NCI-H345 treated with DMSO at 0.1 percent for 48 hours (cell line): ENCODE measurements at regions not wholly inside any gene's neighbourhood (a gene's known extent, or its start where the extent isn't known, plus 50 kb on each side); places are given as distances from the start of the nearest gene placed in this dataset.
A peak's percentile ranks its signal among the peaks of the same experiment; 100 is the strongest.
"Not testable (repeated sequence)": the region's sequence is repeated elsewhere in the genome, so short reads cannot be mapped to it uniquely, and the experiment has no call there.

Source experiments
- DNase-seq: peaks from one replicate; lab custom pipeline; 2025; ENCODE audit not compliant: unreplicated experiment; lab: John Stamatoyannopoulos, UW

DNA sequence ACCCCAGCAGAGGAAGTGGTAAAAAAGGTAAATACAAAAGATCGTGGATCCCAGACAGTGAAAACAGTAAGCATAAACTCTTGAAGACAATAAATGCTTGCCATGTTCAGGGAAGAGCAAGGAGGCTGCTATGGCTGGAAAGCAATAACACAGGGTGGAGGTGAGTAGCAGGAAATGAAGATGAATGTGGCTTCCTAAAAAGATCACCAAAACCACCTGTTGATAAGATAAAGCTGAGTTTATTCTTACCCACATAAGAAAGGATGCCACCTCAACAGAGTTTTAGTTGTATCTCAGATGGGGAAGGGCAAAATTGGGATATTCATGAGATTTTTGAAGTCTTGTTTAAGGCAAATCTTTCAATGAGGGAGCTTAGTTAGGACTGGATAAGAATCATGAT is 273.3 kb downstream of the MSX2 start:
- no peak for DNase-seq

DNA sequence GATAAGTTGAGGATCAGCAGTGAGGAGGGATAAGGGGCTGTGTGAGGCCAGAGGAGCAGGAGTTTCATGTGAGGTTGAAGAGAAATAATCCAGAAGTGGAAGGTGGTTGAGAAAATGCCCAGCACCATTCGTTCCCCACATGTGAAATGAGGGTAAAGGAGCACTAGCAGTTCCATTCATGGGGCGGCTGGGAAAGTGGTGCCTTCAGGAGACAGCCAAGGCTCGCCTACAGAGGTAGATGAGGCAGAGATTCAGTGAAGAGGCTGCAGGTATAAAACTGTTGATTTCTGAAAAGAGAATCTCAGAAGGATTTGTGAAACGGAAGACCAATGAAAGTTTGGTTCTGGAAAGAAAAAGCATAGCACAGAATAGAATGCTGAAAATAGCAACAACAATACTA is 272.6 kb downstream of the MSX2 start:
- no peak for DNase-seq

DNA sequence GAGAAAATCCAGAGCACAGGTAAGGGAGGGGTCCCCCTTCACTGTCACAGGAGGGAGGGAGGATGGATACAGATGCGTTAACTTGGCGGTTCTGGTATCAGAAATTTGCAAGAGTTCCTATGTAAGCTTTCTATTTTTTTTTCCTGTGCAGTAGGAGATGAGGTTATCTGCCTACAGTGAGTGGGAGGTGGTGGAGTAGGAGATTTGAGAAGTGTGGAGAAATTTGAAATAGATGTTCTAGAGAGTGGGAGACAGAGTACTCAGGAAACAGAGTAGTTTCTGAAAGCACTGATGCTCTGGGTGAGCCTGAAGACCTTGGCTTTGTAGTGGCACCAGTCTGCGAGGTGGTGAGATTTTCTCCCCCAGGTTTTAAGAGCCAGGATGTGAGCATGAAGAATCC is 271.4 kb downstream of the MSX2 start:
- no peak for DNase-seq

DNA sequence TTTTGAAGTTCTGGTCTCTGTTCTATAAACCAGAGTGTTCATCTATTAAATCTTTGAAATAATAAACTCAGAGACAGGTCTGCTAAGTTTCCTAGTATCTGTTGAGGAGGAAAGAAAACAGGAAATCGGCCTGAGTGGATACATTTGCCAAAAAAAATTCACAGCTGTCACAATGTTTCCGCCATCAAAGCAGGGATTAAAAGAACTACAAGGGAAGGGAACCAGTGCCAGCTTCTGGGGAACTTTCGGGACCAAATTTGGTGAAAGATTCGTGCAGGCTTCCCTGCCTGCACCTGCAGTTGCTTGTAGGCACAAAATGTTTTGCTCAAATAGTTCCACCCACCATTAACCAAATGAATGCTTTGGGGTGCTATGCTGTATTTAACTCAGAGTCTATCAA is 267.5 kb downstream of the MSX2 start:
- DNase-seq: no peak

DNA sequence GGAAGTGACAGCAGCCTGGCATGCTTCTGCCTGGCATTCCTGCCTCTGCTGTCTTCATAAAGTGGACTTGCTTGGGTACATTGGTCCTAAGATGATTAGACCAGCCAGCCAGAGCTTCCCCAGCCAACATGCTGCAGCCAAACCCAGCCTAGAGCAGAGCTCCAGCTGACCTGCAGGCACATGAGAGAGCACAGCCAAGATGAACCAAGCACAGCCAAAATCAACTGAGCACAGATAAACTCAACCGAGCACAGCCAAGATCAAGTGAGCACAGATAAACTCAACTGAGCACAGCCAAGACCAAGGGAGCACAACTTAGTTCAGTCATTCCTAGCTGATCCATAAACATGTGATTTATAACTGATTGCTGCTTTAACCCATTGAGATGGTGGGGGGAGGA is 266.5 kb downstream of the MSX2 start:
- DNase-seq: no peak

DNA sequence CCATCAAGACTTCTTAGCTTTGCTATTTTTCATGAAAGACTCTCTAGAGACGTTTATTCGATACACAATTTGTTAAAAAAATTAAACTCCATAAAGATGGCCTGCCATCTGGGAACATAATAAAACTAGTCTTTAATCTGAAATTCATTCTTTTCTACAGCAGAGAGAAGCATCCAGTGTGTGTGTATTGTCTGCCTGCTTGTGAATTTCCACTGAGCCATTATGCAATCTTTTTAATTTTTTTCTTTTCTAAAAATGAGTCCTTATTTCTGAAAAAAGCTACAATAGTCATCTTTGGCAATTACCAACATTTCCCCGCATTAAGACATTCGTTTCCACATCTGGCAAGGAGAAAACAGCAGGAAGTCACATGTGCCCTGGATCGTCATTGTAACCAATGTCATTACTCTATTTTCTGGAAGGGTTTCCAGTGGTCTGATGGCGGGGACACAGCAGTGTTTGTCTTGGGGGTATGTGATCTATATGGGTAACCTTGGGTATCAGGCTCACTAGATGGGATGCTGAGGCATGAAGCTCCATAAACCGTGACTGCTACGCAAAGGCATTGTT is 263.1 kb downstream of the MSX2 start:
- no peak for DNase-seq

DNA sequence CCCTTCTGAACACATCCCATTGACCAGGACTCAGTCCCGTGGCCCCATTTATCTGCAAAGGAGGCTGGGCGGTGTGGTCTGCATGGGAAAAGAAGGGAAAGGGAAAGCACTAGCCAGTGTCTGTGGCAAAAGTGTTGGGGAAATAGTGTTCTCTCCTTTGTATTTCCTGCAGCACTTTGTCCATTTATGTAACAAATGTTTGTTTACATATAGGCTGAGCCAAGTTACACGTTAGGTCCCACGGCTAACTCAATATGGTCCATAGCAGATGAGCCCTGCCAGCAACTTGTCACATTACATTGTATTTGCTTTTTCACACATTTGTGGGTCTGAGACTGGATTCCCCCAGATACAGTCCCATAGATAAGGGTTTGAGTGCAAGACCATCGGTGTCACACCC is 260.5 kb downstream of the MSX2 start:
- no peak for DNase-seq

DNA sequence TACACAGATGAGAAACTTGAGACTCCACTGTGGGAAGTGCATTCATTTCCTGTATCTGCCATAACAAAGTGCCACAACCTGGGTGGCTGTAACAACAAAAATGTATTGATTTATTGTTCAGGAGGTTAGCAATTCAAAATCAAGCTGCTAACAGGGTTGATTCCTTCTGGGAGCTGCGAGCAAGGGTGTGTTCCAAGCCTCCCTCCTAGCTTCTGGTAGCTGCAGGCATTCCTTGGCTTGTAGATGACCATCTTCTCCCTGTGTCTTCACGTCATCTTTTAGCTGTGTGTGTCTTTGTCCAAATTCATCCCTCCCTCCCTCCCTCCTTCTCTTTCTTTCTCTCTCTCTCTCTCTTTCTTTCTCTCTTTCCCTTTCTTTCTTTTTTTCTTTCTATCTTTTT is 258.1 kb downstream of the MSX2 start:
- no peak for DNase-seq

DNA sequence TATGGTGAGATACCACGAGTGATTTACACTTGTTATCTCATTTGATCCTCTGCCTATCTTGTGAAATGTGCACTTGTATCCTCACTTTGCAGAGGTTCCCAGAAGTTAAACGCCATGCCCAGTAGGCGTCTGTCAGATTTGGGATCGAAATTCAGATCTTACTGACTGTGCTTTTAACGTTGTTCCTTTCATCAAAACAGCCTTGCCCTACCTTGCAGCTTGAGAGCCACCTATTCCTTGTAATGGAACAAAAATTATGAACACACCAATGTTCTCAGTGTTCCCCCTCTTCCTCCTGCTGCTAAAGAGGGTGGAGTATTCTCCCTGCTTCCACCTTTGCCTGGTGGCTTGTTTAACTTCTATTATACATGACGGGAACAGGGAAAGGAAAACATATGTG is 257.0 kb downstream of the MSX2 start:
- DNase-seq: no peak

DNA sequence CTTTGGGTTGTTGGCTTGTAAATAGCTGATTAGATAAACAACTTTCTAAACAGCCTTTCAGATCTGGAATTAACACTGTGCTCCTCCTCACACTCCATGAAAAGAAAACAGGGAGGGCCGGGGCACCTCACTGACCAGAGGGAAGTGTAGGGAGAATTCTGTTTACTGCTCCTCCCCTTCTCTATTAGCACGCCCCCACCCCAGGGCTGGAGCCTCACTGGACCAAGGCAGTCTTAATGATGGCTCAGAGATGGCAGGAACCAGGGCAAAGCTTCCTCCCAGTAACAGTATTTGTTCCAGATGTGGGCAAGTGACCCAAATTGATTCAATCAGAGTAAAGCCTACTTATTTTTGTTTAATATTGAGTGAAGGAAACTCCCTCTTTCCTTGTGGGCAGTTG is 256.6 kb downstream of the MSX2 start:
- DNase-seq: no peak

DNA sequence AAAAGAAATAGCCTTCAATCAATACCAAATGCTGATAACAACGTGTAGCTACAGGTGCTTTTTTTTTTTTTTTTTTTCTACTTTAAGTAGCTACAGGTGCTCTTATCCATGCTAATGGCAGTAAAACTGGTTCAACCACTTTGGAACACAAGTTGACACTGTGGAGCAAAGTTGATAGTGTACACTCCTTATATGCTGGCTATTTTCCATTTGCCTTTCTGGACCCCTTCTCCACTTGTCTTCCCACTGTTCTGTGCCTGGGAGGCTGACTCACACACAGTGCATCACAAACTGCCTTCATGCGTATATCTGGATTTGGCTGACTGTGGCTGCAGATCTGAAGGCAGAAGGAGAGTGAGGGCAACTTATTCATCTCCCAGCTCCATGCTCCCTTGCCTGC is 247.9 kb downstream of the MSX2 start:
- DNase-seq: peak; percentile 94

DNA sequence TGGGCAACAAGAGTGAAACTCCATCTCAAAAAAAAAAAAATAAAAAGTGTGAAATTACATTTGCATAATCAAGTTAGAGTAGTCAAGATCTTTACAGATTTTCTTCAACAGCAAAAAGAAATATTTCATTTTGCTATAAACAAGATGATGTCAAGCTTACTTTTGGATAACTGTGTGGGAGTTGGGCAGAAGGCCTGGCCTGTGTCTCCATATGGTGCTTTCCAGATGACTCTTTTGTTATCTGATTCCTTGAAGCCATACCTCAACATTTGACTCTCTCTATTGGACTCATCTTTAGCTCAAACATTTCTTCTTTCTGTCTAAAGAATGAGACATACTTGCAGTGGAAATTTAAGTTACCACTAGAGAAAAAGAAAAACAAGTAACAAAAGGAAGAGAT is 246.8 kb downstream of the MSX2 start:
- DNase-seq: no peak

DNA sequence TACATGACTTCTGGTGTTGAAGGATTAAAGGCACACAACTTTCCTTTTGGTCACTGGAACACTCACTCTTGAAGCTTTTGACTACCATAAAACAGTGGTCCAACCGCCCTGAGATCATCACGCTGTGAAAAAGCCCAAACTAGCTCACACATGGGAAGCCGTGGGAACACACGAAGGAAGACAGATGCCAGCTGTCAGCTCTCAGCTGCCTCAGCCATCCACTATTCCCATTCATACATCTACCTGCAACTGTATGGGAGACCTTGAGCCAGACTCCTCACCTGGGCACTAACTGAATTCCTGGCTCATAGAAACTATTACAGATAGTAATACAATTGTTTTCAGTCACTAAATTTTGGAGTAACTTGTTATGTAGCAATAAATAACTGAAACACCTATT is 246.1 kb downstream of the MSX2 start:
- no peak for DNase-seq

DNA sequence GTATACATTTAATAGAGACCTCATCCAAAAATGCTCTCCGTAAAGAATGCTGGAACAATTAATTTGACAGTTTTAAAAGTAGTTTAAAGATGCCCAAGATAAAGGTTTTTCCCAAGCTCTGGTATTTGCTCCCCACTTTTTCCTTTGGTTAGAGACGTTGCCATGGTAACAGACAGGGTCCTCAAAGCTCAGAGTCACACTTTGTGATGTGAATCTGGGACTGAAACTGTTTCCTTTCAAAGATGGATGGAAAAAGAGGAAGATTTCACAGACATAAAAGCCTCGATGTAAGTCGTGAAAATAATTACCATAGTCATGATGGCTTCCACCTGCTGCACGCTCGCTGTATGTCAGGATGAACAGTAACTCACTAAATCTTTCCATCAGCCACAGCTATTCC is 229.5 kb downstream of the MSX2 start:
- no peak for DNase-seq

DNA sequence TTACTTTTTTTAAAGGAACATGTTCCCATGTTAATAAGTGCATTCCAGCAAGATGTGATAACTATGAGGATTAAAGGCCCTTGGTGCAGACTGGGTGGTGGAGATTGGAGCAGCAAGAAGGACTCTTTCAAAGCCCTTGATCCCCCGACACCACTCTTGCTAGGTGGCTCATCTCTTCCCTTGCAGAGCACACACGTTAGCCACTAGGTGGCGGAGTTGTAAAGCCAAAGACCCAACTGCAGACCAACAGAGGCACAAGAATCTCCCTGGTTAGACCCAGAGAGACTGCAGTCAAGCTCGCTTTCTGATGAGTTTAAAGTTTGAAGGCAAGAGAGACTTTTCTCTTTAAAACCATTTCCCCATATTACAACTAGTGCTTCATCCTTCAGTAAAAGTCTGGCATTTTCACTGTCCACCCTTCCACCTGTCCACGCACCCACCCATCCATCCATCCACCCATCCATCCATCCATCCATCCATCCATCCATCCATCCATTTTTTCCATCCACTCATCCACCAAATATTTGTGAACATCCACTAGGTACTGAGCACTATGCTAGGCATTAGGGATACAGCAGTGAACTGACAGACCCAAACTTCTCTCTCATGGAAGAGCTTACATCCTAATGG is 226.9 kb downstream of the MSX2 start:
- DNase-seq: peak; percentile 80

DNA sequence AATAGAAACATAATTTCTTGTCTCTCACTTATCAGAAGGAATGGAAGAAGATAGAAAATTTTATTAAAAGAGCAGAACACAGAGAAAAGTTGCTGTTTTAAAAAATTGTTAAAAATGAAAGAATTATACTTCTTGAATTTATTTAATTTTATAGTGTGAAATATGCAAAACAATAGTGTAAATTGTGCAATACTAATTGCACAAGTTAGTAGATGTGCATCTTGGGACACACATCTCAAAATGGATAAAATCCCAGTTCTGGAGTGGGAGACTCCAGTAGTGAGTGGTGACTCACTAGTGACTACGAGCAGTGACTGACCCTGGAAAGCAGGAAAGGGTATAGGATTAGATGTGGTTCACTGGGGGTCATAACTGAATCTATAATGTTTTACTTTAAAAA is 223.2 kb downstream of the MSX2 start:
- DNase-seq: no peak

DNA sequence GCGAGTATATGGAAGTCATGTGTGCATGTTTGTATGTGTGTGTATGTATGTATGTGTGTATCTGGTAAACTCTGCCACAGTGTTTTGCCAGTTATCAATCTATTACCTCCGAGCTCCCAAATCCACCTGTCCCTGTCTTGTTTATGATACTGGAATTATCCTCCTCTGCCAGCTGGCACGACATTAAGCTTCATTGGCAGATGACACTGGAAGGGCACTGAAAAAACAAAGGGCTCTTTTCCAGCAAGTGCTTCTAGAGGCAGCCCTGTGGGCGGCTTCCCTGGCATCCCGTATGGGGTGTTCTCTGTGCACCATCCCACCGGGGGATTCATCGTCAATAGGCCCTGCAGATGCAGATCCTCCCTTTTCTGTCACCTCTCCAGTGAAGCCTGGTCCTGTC is 221.5 kb downstream of the MSX2 start:
- DNase-seq: peak; percentile 86

DNA sequence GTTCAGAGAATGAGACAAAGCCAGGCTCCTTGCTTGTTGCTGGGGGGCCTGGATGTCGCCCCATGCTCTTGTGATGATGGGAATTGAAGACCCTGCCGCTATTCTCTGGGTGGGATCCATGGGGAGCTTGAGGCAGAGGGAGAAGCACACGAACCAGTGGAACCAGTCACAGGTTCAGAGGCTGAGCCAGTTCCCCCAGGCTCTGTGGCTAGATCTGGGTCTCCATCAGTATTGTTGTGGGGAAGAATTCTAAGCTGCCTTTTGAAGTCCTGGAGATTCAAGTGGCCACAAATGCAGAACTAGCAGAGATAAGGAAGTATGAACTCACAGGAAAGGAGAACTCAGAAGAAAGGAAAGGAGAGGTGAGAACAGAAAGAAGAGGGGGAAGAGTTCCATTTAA is 219.4 kb downstream of the MSX2 start:
- DNase-seq: no peak

DNA sequence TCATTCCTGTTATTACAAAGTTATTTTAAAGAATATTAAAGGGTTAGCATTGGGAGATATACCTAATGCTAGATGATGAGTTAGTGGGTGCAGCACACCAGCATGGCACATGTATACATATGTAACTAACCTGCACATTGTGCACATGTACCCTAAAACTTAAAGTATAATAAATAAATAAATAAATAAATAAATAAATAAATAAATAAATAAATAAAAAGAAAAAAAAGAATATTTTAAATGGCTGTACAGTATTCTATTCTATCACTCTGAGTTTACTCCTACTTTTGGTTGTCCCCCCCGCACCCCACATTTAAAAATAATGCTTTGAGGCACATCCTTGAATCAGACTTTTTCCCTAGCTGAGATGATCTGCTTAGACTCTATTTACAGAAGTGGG is 218.6 kb downstream of the MSX2 start:
- DNase-seq: not testable (repeated sequence)

DNA sequence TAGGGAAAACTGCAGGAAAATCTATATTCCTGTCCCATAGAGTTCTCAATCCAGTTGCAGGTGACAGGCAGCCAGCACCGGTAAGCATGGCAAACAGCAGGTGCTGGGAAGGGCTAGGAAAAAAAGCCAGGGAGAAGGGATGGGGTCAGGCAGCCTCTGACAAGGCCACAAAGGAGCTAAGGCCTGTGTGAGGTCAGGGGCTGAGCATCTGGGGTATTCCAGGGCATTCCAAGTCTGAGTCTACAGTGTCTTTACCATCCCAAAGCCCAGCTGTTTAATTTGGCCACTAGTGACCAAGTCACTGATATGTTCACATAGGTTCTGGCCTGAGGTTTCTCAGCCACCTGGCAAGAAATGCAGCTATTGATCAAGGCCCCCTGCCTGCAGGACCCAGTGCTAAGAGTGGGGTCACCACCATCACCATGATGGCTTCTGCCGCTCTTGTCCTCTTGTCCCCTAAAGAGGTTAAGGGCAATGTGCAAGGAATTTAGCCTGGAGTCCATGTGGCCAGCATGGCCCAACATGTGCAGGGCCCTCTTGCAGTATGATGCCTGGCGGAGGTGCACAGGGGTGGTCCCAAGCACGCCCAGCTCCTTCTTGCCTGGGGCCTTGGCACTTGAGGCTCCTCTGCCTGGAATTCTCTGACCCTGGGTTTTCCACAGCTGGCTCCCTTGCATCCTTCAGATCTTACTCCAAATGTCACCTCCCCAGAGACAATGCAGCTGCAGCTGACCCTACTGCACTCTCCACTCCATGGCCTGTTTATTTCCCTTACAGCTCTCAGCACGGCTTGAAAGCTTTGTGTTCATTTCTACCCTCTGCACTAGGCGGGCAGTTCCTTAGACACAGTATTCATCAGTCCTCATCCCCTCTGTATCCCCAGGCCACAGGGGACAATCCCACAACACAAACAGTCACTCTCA is 213.1 kb downstream of the MSX2 start:
- DNase-seq: no peak

DNA sequence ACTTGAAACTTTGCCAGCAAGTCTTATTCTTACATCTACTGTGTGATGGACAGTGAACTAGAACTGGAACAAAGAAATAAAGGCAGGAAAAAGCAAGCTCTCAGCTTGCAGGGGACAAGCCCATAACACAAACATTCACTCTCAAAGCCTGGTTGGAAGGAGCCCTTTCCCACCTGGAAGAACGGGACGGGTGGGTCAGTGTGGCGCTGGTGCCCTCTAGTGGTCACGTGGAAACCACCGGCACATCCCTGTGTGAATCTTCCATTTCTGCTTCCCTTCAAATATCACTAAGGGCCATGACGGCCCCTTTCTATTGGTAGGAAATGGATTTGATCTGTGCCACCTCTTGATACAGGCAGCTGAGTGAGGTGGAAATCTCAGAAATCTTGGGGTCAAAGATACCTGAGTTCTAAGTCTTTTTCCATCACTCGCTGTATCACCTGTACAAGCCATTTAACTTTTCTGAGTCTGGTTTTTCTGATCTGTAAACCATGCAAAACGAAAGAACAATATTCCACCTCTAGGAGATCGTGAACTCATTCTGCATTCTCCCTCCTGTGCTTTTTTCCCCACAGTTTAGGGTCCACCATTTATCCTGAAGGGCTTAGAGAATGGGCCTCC is 211.6 kb downstream of the MSX2 start:
- peak; percentile 42 for DNase-seq

DNA sequence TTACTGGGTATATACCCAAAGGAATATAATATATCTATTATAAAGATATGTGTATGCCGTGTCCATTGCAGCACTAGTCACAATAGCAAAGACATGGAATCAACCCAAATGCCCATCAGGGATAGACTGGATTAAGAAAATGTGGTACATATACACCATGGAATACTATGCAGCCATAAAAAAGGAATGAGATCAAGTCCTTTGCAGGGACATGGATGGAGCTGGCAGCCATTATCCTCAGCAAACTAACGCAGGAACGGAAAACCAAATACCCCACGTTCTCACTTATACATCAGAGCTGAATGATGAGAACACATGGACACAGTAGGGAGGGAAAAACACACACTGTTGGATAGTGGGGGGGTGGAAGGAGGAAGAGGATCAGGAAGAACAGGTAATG is 206.7 kb downstream of the MSX2 start:
- not testable (repeated sequence) for DNase-seq
